CD4-positive, CD25-positive, alpha-beta regulatory T cell (primary cell): ENCODE measurements at regions not wholly inside any gene's neighbourhood (a gene's known extent, or its start where the extent isn't known, plus 50 kb on each side); places are given as distances from the start of the nearest gene placed in this dataset.

ENCODE experiments used
- ATAC-seq, 2 donors: fragments of 150-1000 bp; cut with Tn5 transposase; one replicate each; pipeline ENCODE4 v1.10.0; 2021; ENCODE audit warnings: low read depth in 2 of 2, moderate number of reproducible peaks in 2 of 2, moderate library complexity in 1 of 2
- DNase-seq, 3 donors: peaks; one replicate each; pipeline versions ENCODE4 v3.0.0 to v3.0.0-alpha.2; 2012 to 2022; ENCODE audit warnings: mixed read lengths in 1 of 3
- H3K27ac ChIP-seq: one replicate; pipeline ENCODE4 v1.7.0; 2013; ENCODE audit warnings: mild to moderate bottlenecking, low read length; ENCODE audit not compliant: insufficient read depth, poor library complexity, severe bottlenecking
- H3K27me3 ChIP-seq: one replicate; pipeline ENCODE4 v1.7.0; 2013; ENCODE audit warnings: low read length; ENCODE audit not compliant: control insufficient read depth, insufficient read depth
- H3K36me3 ChIP-seq: one replicate; pipeline ENCODE4 v1.7.0; 2013; ENCODE audit warnings: mild to moderate bottlenecking, low read length, moderate library complexity; ENCODE audit not compliant: control insufficient read depth, insufficient read depth
- H3K4me1 ChIP-seq: 2 replicates; pipeline ENCODE4 v1.7.0; 2013; ENCODE audit warnings: mild to moderate bottlenecking, low read length; ENCODE audit not compliant: insufficient read depth, control insufficient read depth, poor library complexity, severe bottlenecking
- H3K4me3 ChIP-seq: one replicate; pipeline ENCODE4 v1.7.0; 2013; ENCODE audit warnings: low read depth, mild to moderate bottlenecking, low read length, moderate library complexity
- H3K9me3 ChIP-seq, 2 experiments: 1 replicate in 1 of 2; 2 replicates in 1 of 2; pipeline ENCODE4 v1.7.0; 2013; ENCODE audit warnings: low read length in 2 of 2, mild to moderate bottlenecking in 1 of 2, moderate library complexity in 1 of 2; ENCODE audit not compliant: control insufficient read depth in 2 of 2
- H3K27ac Mint-ChIP-seq, 3 donors: one replicate each; pipeline ENCODE4 v1.8.0; 2020 to 2022; ENCODE audit warnings: mild to moderate bottlenecking in 3 of 3, mixed read lengths in 3 of 3, moderate library complexity in 2 of 3
- H3K27me3 Mint-ChIP-seq: one replicate; pipeline ENCODE4 v1.8.0; 2022; ENCODE audit warnings: mild to moderate bottlenecking, mixed read lengths
- H3K36me3 Mint-ChIP-seq: one replicate; pipeline ENCODE4 v1.8.0; 2020; ENCODE audit warnings: mixed read lengths
- H3K4me1 Mint-ChIP-seq, 4 donors: one replicate each; pipeline ENCODE4 v1.8.0; 2020 to 2022; ENCODE audit warnings: mixed read lengths in 4 of 4, mild to moderate bottlenecking in 1 of 4
- H3K4me3 Mint-ChIP-seq, 4 donors: one replicate each; pipeline ENCODE4 v1.8.0; 2020 to 2022; ENCODE audit warnings: mild to moderate bottlenecking in 4 of 4, mixed read lengths in 4 of 4, moderate library complexity in 3 of 4
- H3K9me3 Mint-ChIP-seq, 7 donors: one replicate each; pipeline ENCODE4 v1.8.0; 2020 to 2022; ENCODE audit warnings: mixed read lengths in 7 of 7, mild to moderate bottlenecking in 3 of 7, moderate library complexity in 2 of 7

- Mint-ChIP-seq H3K4me3 (no peak overlapping the region), H3K27me3 (no peaks in the 10 kb centered on the region), H3K9me3 (peaks cover under 1 to 23% (median 3%) of the 10 kb centered on the region in 7 donors), H3K36me3 (no peaks in the 10 kb centered on the region), H3K4me1 (no peaks in the 10 kb centered on the region), H3K27ac (no peak overlapping the region)
- no peak overlapping the region for H3K4me3 ChIP-seq
- H3K4me1 ChIP-seq = no peaks in the 10 kb centered on the region
- no peaks in the 10 kb centered on the region for H3K36me3 ChIP-seq
- H3K27me3 ChIP-seq = no peaks in the 10 kb centered on the region
- no peaks in the 10 kb centered on the region for H3K9me3 ChIP-seq
- H3K27ac ChIP-seq = no peak overlapping the region
- ATAC-seq (no peak), DNase-seq (no peak)
Observed at GRCh38 chr2:164412831-164413230, 208.5 kb downstream of the GRB14 start.

- no peak for ATAC-seq
- Mint-ChIP-seq H3K9me3 (peaks cover 0 to 11% (median 3%) of the 10 kb centered on the region in 7 donors), H3K27me3 (no peaks in the 10 kb centered on the region), H3K36me3 (no peaks in the 10 kb centered on the region), H3K4me1 (peaks cover 0 to 5% (median 0%) of the 10 kb centered on the region in 4 donors), H3K4me3 (no peak overlapping the region), H3K27ac (no peak overlapping the region)
- Histone ChIP-seq H3K27ac (no peak overlapping the region), H3K27me3 (no peaks in the 10 kb centered on the region), H3K4me3 (no peak overlapping the region), H3K36me3 (no peaks in the 10 kb centered on the region), H3K9me3 (no peaks in the 10 kb centered on the region), H3K4me1 (no peaks in the 10 kb centered on the region)
- no peak for DNase-seq
Observed at GRCh38 chr2:164389411-164389810, 231.9 kb downstream of the GRB14 start.

- H3K27ac Mint-ChIP-seq = no peak overlapping the region
- Histone ChIP-seq H3K36me3 (no peaks in the 10 kb centered on the region), H3K4me3 (no peak overlapping the region), H3K9me3 (no peaks in the 10 kb centered on the region), H3K4me1 (no peaks in the 10 kb centered on the region), H3K27me3 (no peaks in the 10 kb centered on the region), H3K27ac (no peak overlapping the region)
- DNase-seq (no peak), ATAC-seq (no peak)
- peaks cover 0 to 11% (median 3%) of the 10 kb centered on the region in 7 donors for H3K9me3 Mint-ChIP-seq
- H3K27me3 Mint-ChIP-seq = no peaks in the 10 kb centered on the region
- peaks cover 0 to 5% (median 0%) of the 10 kb centered on the region in 4 donors for H3K4me1 Mint-ChIP-seq
- no peaks in the 10 kb centered on the region for H3K36me3 Mint-ChIP-seq
- H3K4me3 Mint-ChIP-seq = no peak overlapping the region
Observed at GRCh38 chr2:164388511-164388910, 232.8 kb downstream of the GRB14 start.

GRCh38 chr2:164386231-164386630 is 235.1 kb downstream of the GRB14 start:
- H3K4me1 ChIP-seq = no peaks in the 10 kb centered on the region
- no peak overlapping the region for H3K27ac ChIP-seq
- no peak for DNase-seq
- no peaks in the 10 kb centered on the region for H3K36me3 ChIP-seq
- H3K9me3 ChIP-seq = no peaks in the 10 kb centered on the region
- Mint-ChIP-seq H3K4me1 (no peaks in the 10 kb centered on the region), H3K36me3 (no peaks in the 10 kb centered on the region), H3K4me3 (no peak overlapping the region), H3K27ac (no peak overlapping the region), H3K27me3 (no peaks in the 10 kb centered on the region), H3K9me3 (peaks cover 0 to 8% (median 3%) of the 10 kb centered on the region in 7 donors)
- no peaks in the 10 kb centered on the region for H3K27me3 ChIP-seq
- H3K4me3 ChIP-seq = no peak overlapping the region
- no peak for ATAC-seq

- no peaks in the 10 kb centered on the region for H3K27me3 ChIP-seq
- no peak for ATAC-seq
- Mint-ChIP-seq H3K36me3 (no peaks in the 10 kb centered on the region), H3K9me3 (peaks cover 0 to 7% (median 0%) of the 10 kb centered on the region in 7 donors), H3K4me3 (no peak overlapping the region), H3K27ac (no peak overlapping the region), H3K27me3 (no peaks in the 10 kb centered on the region), H3K4me1 (no peaks in the 10 kb centered on the region)
- no peak for DNase-seq
- H3K4me1 ChIP-seq = no peaks in the 10 kb centered on the region
- H3K36me3 ChIP-seq = no peaks in the 10 kb centered on the region
- H3K9me3 ChIP-seq = no peaks in the 10 kb centered on the region
- no peak overlapping the region for H3K27ac ChIP-seq
- H3K4me3 ChIP-seq = no peak overlapping the region
Observed at GRCh38 chr2:164384434-164384833, 236.8 kb downstream of the GRB14 start.

GRCh38 chr2:164371916-164372315 is 249.4 kb downstream of the GRB14 start:
- Histone ChIP-seq H3K27me3 (no peaks in the 10 kb centered on the region), H3K4me1 (no peaks in the 10 kb centered on the region), H3K27ac (no peak overlapping the region), H3K4me3 (no peak overlapping the region), H3K36me3 (no peaks in the 10 kb centered on the region), H3K9me3 (peaks cover 3 to 4% of the 10 kb centered on the region in 2 experiments)
- Mint-ChIP-seq H3K4me1 (no peaks in the 10 kb centered on the region), H3K27me3 (no peaks in the 10 kb centered on the region), H3K4me3 (no peak overlapping the region), H3K36me3 (no peaks in the 10 kb centered on the region), H3K27ac (no peak overlapping the region), H3K9me3 (peaks cover 0 to 11% (median 5%) of the 10 kb centered on the region in 7 donors)
- no peak for ATAC-seq
- DNase-seq = no peak

- no peak overlapping the region for H3K27ac ChIP-seq
- no peaks in the 10 kb centered on the region for H3K4me1 ChIP-seq
- no peak overlapping the region for H3K27ac Mint-ChIP-seq
- no peaks in the 10 kb centered on the region for H3K27me3 ChIP-seq
- DNase-seq = no peak
- peaks cover 0 to 9% (median 3%) of the 10 kb centered on the region in 7 donors for H3K9me3 Mint-ChIP-seq
- H3K27me3 Mint-ChIP-seq = no peaks in the 10 kb centered on the region
- no peak overlapping the region for H3K4me3 ChIP-seq
- ATAC-seq = no peak
- H3K4me1 Mint-ChIP-seq = no peaks in the 10 kb centered on the region
- no peaks in the 10 kb centered on the region for H3K36me3 ChIP-seq
- H3K9me3 ChIP-seq = peaks cover 0 to 4% of the 10 kb centered on the region in 2 experiments
- no peaks in the 10 kb centered on the region for H3K36me3 Mint-ChIP-seq
- no peak overlapping the region for H3K4me3 Mint-ChIP-seq
Observed at GRCh38 chr2:164369366-164369765, 251.9 kb downstream of the GRB14 start.

GRCh38 chr2:164368896-164369295 is 252.4 kb downstream of the GRB14 start:
- Mint-ChIP-seq H3K4me1 (no peaks in the 10 kb centered on the region), H3K27me3 (no peaks in the 10 kb centered on the region), H3K4me3 (no peak overlapping the region), H3K36me3 (no peaks in the 10 kb centered on the region), H3K9me3 (peaks cover 0 to 9% (median 3%) of the 10 kb centered on the region in 7 donors), H3K27ac (no peak overlapping the region)
- Histone ChIP-seq H3K4me3 (no peak overlapping the region), H3K27me3 (no peaks in the 10 kb centered on the region), H3K9me3 (peaks cover 0 to 4% of the 10 kb centered on the region in 2 experiments), H3K27ac (no peak overlapping the region), H3K4me1 (no peaks in the 10 kb centered on the region), H3K36me3 (no peaks in the 10 kb centered on the region)
- no peak for ATAC-seq
- DNase-seq = no peak
